ENCODE measurements at regions not wholly inside any gene's neighbourhood (a gene's known extent, or its start where the extent isn't known, plus 50 kb on each side); places are given as distances from the start of the nearest gene placed in this dataset.

- Histone ChIP-seq H3K4me3 (replicated peaks in 1 of 4; ENCODE audit: control extremely low read depth in 1 of 4, insufficient read depth in 1 of 4, low read depth in 3 of 4, low read length in 4 of 4) (no peak overlapping the region), H3K9ac (ENCODE audit: insufficient read depth, low read length) (no peak overlapping the region), H3K79me2 (ENCODE audit: control insufficient read depth, insufficient read depth, low read length) (no peaks in the 10 kb centered on the region), H3K27me3 (ENCODE audit: control insufficient read depth, insufficient read depth, low read length) (no peaks in the 10 kb centered on the region), H3K27ac (ENCODE audit: insufficient read depth, low read length) (no peak overlapping the region), H3K9me3 (ENCODE audit: control insufficient read depth, insufficient read depth, low read depth, low read length) (no peaks in the 10 kb centered on the region), H2AFZ (ENCODE audit: low read length) (no peak overlapping the region), H3K36me3 (ENCODE audit: control insufficient read depth, insufficient read depth, low read length) (no peaks in the 10 kb centered on the region), H4K20me1 (ENCODE audit: control insufficient read depth, extremely low read depth, insufficient read depth, low read length) (no peaks in the 10 kb centered on the region), H3K4me2 (ENCODE audit: extremely low read depth, insufficient read depth, low read length) (no peak overlapping the region), H3K4me1 (ENCODE audit: control insufficient read depth, extremely low read depth, insufficient read depth, low read length) (no peaks in the 10 kb centered on the region)
- no peak for TF ChIP-seq CTCF (conservative IDR thresholded peaks at IDR 0.05 in 1 of 2, IDR thresholded peaks at IDR 0.05 in 1 of 2; ENCODE audit: low read depth in 1 of 2, low read length in 2 of 2)
- TF ChIP-seq EZH2 (IDR thresholded peaks at IDR 0.05; ENCODE audit: low read length, missing control alignments) = no peak
- no peak for DNase-seq (ENCODE audit: low read depth in 2 of 2)
Measured at GRCh38 chr13:84082462-84082861, 200.2 kb upstream of the SLITRK1 start.

- no peaks in the 10 kb centered on the region for H3K27me3 ChIP-seq (ENCODE audit: control insufficient read depth, insufficient read depth, low read length)
Measured at GRCh38 chr13:84080748-84081530, 198.7 kb upstream of the SLITRK1 start.

GRCh38 chr13:84077271-84077670 is 195.0 kb upstream of the SLITRK1 start:
- Histone ChIP-seq H4K20me1 (ENCODE audit: control insufficient read depth, extremely low read depth, insufficient read depth, low read length) (no peaks in the 10 kb centered on the region), H3K9ac (ENCODE audit: insufficient read depth, low read length) (no peak overlapping the region), H3K27me3 (ENCODE audit: control insufficient read depth, insufficient read depth, low read length) (no peaks in the 10 kb centered on the region), H3K4me3 (replicated peaks in 1 of 4; ENCODE audit: control extremely low read depth in 1 of 4, insufficient read depth in 1 of 4, low read depth in 3 of 4, low read length in 4 of 4) (no peak overlapping the region), H2AFZ (ENCODE audit: low read length) (no peak overlapping the region), H3K9me3 (ENCODE audit: control insufficient read depth, insufficient read depth, low read depth, low read length) (no peaks in the 10 kb centered on the region), H3K79me2 (ENCODE audit: control insufficient read depth, insufficient read depth, low read length) (no peaks in the 10 kb centered on the region), H3K4me2 (ENCODE audit: extremely low read depth, insufficient read depth, low read length) (no peak overlapping the region), H3K27ac (ENCODE audit: insufficient read depth, low read length) (no peak overlapping the region), H3K36me3 (ENCODE audit: control insufficient read depth, insufficient read depth, low read length) (no peaks in the 10 kb centered on the region), H3K4me1 (ENCODE audit: control insufficient read depth, extremely low read depth, insufficient read depth, low read length) (no peaks in the 10 kb centered on the region)
- peak; percentile 0 for DNase-seq (ENCODE audit: low read depth in 2 of 2)
- TF ChIP-seq CTCF (conservative IDR thresholded peaks at IDR 0.05 in 1 of 2, IDR thresholded peaks at IDR 0.05 in 1 of 2; ENCODE audit: low read depth in 1 of 2, low read length in 2 of 2) (no peak), EZH2 (IDR thresholded peaks at IDR 0.05; ENCODE audit: low read length, missing control alignments) (no peak)

More at GRCh38 chr13:84080748-84081530, 198.7 kb upstream of the SLITRK1 start:
- Histone ChIP-seq H3K4me2 (ENCODE audit: extremely low read depth, insufficient read depth, low read length) (no peak overlapping the region), H2AFZ (ENCODE audit: low read length) (no peak overlapping the region), H3K79me2 (ENCODE audit: control insufficient read depth, insufficient read depth, low read length) (no peaks in the 10 kb centered on the region), H3K27ac (ENCODE audit: insufficient read depth, low read length) (no peak overlapping the region), H3K4me1 (ENCODE audit: control insufficient read depth, extremely low read depth, insufficient read depth, low read length) (no peaks in the 10 kb centered on the region), H3K4me3 (replicated peaks in 1 of 4; ENCODE audit: control extremely low read depth in 1 of 4, insufficient read depth in 1 of 4, low read depth in 3 of 4, low read length in 4 of 4) (no peak overlapping the region), H3K9ac (ENCODE audit: insufficient read depth, low read length) (no peak overlapping the region), H3K9me3 (ENCODE audit: control insufficient read depth, insufficient read depth, low read depth, low read length) (no peaks in the 10 kb centered on the region), H3K36me3 (ENCODE audit: control insufficient read depth, insufficient read depth, low read length) (no peaks in the 10 kb centered on the region), H4K20me1 (ENCODE audit: control insufficient read depth, extremely low read depth, insufficient read depth, low read length) (no peaks in the 10 kb centered on the region)
- no peak for TF ChIP-seq CTCF (conservative IDR thresholded peaks at IDR 0.05 in 1 of 2, IDR thresholded peaks at IDR 0.05 in 1 of 2; ENCODE audit: low read depth in 1 of 2, low read length in 2 of 2)
- TF ChIP-seq EZH2 (IDR thresholded peaks at IDR 0.05; ENCODE audit: low read length, missing control alignments) = no peak
- no peak for DNase-seq (ENCODE audit: low read depth in 2 of 2)
